Tibial artery (tissue), 4 donors: ENCODE measurements at regions not wholly inside any gene's neighbourhood (a gene's known extent, or its start where the extent isn't known, plus 50 kb on each side); places are given as distances from the start of the nearest gene placed in this dataset.

Source experiments
- DNase-seq, 2 donors: peaks; one replicate each; pipeline ENCODE4 v3.0.0-alpha.2; 2019
- H3K27ac ChIP-seq, 2 donors: fragments of 200-600 bp; sonication (generic) in 1 of 2; 1 replicate in 1 of 2; 2 replicates in 1 of 2; pipeline ENCODE4 v1.5.1; 2018 to 2019; ENCODE audit warnings: mild to moderate bottlenecking in 1 of 2
- H3K27me3 ChIP-seq, 2 donors: fragments of 200-600 bp; sonication (generic) in 1 of 2; one replicate each; pipeline versions ENCODE4 v1.5.1 to v1.6.0; 2016 to 2019
- H3K36me3 ChIP-seq, 3 donors: fragments of 200-600 bp; sonication (generic) in 2 of 3; one replicate each; pipeline ENCODE4 v1.5.1; 2016 to 2019; ENCODE audit warnings: mild to moderate bottlenecking in 2 of 3
- H3K4me1 ChIP-seq, 4 donors: fragments of 200-600 bp; sonication (generic) in 2 of 4; 1 replicate in 3 of 4; 2 replicates in 1 of 4; pipeline ENCODE4 v1.5.1; 2016 to 2019
- H3K4me3 ChIP-seq, 2 donors: fragments of 200-600 bp; sonication (generic) in 1 of 2; 1 replicate in 1 of 2; 2 replicates in 1 of 2; pipeline ENCODE4 v1.5.1; 2018 to 2019; ENCODE audit warnings: mild to moderate bottlenecking in 2 of 2
- H3K9me3 ChIP-seq, 3 donors: fragments of 200-600 bp; sonication (generic) in 1 of 3; one replicate each; pipeline ENCODE4 v1.5.1; 2016 to 2019
- CTCF ChIP-seq, 2 experiments: fragments of 200-600 bp in 1 of 2; fragments of 450-650 bp in 1 of 2; IDR thresholded peaks; one replicate each; pipeline ENCODE4 v1.5.1; 2017 to 2019; ENCODE audit warnings: antibody characterized with exemption in 2 of 2, mild to moderate bottlenecking in 1 of 2, moderate library complexity in 1 of 2
- intact Hi-C: fragments of 100-400 bp; cut with DNase I; formaldehyde crosslinking; loops from one replicate; pipeline ENCODE4 v1.15.0; 2023; ENCODE audit warnings: low total_unique reads

GRCh38 chr6:140821196-140821595 is 1311.5 kb upstream of the GJE1 start:
- Histone ChIP-seq H3K9me3 (no peaks in the 10 kb centered on the region), H3K27me3 (no peaks in the 10 kb centered on the region), H3K36me3 (no peaks in the 10 kb centered on the region), H3K27ac (no peak overlapping the region), H3K4me1 (peaks cover 0 to 4% (median 0%) of the 10 kb centered on the region in 4 donors), H3K4me3 (no peak overlapping the region)
- DNase-seq, result no peak
- intact Hi-C loops, result no loop called here
- no peak for TF ChIP-seq CTCF (IDR thresholded peaks at IDR 0.05)

GRCh38 chr6:140817176-140817575 is 1315.5 kb upstream of the GJE1 start:
- H3K27me3 ChIP-seq, result no peaks in the 10 kb centered on the region
- no peaks in the 10 kb centered on the region for H3K9me3 ChIP-seq
- no peak overlapping the region for H3K4me3 ChIP-seq
- H3K4me1 ChIP-seq, result no peaks in the 10 kb centered on the region
- DNase-seq, result no peak
- no peak overlapping the region for H3K27ac ChIP-seq
- no peak for TF ChIP-seq CTCF (IDR thresholded peaks at IDR 0.05)
- intact Hi-C loops, result no loop called here
- no peaks in the 10 kb centered on the region for H3K36me3 ChIP-seq

GRCh38 chr6:140816681-140817080 is 1316.0 kb upstream of the GJE1 start:
- no peak for DNase-seq
- TF ChIP-seq CTCF (IDR thresholded peaks at IDR 0.05), result no peak
- no peaks in the 10 kb centered on the region for H3K4me1 ChIP-seq
- no peak overlapping the region for H3K27ac ChIP-seq
- no peaks in the 10 kb centered on the region for H3K27me3 ChIP-seq
- no peaks in the 10 kb centered on the region for H3K36me3 ChIP-seq
- H3K9me3 ChIP-seq, result no peaks in the 10 kb centered on the region
- intact Hi-C loops, result no loop called here
- H3K4me3 ChIP-seq, result no peak overlapping the region

- H3K36me3 ChIP-seq, result no peaks in the 10 kb centered on the region
- H3K27me3 ChIP-seq, result no peaks in the 10 kb centered on the region
- DNase-seq, result no peak
- H3K4me3 ChIP-seq, result no peak overlapping the region
- H3K4me1 ChIP-seq, result no peaks in the 10 kb centered on the region
- no peak for TF ChIP-seq CTCF (IDR thresholded peaks at IDR 0.05)
- H3K9me3 ChIP-seq, result no peaks in the 10 kb centered on the region
- no peak overlapping the region for H3K27ac ChIP-seq
- intact Hi-C loops, result no loop called here
Measured at GRCh38 chr6:140812636-140813035, 1320.1 kb upstream of the GJE1 start.

- no peak overlapping the region for H3K27ac ChIP-seq
- no peak for DNase-seq
- TF ChIP-seq CTCF (IDR thresholded peaks at IDR 0.05), result no peak
- intact Hi-C loops, result no loop called here
- H3K9me3 ChIP-seq, result no peaks in the 10 kb centered on the region
- no peaks in the 10 kb centered on the region for H3K4me1 ChIP-seq
- no peak overlapping the region for H3K4me3 ChIP-seq
- H3K27me3 ChIP-seq, result no peaks in the 10 kb centered on the region
- no peaks in the 10 kb centered on the region for H3K36me3 ChIP-seq
Measured at GRCh38 chr6:140811642-140812041, 1321.1 kb upstream of the GJE1 start.

- Histone ChIP-seq H3K27ac (no peak overlapping the region), H3K4me3 (no peak overlapping the region), H3K9me3 (no peaks in the 10 kb centered on the region), H3K4me1 (no peaks in the 10 kb centered on the region), H3K36me3 (no peaks in the 10 kb centered on the region), H3K27me3 (no peaks in the 10 kb centered on the region)
- no peak for TF ChIP-seq CTCF (IDR thresholded peaks at IDR 0.05)
- no peak for DNase-seq
- intact Hi-C loops, result no loop called here
Measured at GRCh38 chr6:140809694-140810101, 1323.0 kb upstream of the GJE1 start.
